GM21447 (cell line): ENCODE measurements at regions not wholly inside any gene's neighbourhood (a gene's known extent, or its start where the extent isn't known, plus 50 kb on each side); places are given as distances from the start of the nearest gene placed in this dataset.

ENCODE experiments used
- ATAC-seq: cut with Tn5 transposase; IDR thresholded peaks from one replicate; pipeline ENCODE4 v1.9.1; 2021; ENCODE audit not compliant: unreplicated experiment

GRCh38 chr22:46077669-46078099 lies 72.6 kb upstream of the PPARA start:
- ATAC-seq: no peak

GRCh38 chr22:46078241-46079092 lies 71.9 kb upstream of the PPARA start:
- ATAC-seq: no peak

GRCh38 chr22:46079093-46079860 lies 71.0 kb upstream of the PPARA start:
- ATAC-seq: no peak

- no peak for ATAC-seq
These were observed 70.2 kb upstream of the PPARA start for GRCh38 chr22:46079861-46080821.

DNA sequence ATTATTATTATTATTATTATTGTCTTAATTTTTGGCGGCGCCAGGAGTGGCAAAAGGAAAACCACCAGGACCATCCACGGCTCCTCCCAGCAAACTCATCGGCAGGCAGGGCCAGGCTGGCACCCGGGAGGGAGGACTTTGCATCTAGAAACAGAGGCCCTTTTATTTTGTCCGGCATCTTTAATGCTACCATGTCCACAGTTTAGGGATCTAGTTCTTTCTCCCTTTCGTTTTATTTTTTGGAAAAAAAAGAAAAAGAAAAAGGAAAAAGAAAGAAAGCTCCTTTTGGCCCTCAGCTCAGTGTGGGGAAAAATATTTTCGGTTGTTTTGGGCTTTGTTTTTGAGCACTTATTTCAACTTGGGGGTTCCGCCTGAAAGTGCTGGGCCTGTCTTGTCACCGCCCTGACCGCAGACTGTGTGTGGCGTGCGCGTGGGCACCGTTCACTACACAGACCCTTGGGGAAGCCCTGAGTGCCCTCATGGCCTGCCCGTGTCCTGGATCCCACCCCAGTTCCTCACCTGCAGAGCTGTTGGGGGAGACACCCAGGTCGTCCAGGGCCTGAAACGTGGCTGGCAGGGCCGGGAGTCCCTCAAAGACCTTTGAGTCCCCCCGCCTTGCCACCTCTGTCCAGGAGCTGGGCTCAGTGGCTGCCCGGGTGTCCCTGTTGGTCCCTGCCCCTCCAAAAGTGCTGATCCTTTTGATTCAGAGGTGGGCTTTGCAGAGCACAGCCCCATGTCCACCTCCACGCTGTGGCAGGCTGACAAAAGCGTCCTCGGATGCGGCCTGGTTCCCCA lies 69.1 kb upstream of the PPARA start:
- no peak for ATAC-seq

- ATAC-seq: no peak
These were observed 68.5 kb upstream of the PPARA start for GRCh38 chr22:46081831-46082210.

DNA sequence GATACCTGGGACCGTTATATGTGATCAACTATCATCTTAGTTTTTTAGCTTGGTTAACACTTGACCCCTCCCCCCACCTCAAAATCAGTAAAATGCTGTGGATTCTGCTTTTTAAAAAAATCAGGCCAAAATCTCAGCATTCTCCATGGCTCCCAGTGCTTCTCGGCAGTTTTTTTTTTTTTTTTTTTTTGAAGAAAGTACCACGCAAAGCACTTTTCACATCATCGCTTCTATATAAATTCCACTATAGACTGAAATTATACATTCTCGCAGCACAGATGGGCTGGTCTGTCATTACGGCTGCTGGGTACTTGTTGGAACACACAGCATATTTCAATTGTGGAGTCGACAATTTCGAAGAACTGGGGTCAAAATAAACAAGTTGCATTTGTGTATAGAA lies 67.7 kb upstream of the PPARA start:
- ATAC-seq: no peak

DNA sequence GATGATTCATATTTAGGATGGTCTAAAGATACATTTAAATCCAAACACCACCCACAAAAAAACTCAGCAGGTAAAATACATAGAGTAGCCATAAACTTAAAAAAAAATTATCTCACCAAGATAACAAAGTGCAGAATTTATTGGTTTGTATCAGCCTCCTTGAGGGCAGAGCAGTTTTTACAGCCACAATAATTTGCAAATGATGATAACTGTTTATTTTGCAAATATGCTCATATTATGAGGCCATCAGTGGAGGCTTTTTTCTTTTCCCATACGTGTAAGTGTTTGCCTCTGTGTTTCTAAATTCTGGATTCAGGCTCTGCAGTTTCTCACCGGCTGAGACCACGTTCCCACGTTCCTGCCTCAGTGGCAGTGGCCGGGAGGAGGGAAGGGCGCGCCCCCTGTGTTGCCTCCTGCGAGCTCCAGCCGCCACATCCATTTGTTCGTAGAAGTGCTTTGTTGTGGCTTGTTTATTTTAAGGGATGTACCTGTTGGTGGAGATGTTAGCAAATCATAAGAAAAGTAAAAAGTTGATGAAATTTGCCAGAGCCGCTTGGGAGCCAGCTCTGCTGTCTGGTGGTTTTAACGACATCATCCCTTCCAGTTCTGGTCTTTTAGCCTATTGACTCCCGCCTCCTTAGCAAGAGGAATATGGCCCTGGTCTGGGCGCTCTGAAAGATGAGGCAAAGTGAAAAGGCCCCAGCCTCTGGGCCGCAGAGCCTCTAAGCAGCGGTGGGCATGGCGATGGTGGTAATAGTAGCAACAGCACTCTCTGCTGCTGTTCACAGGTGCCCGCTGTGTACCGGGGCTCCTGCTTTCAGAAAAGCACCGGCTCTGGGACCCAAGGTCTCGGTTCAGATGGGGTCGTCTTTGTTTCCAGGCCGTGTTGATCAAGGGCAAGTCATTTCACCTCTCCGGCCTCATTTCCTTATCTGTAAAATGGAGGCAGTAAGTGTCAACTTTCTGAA lies 66.7 kb upstream of the PPARA start:
- no peak for ATAC-seq

DNA sequence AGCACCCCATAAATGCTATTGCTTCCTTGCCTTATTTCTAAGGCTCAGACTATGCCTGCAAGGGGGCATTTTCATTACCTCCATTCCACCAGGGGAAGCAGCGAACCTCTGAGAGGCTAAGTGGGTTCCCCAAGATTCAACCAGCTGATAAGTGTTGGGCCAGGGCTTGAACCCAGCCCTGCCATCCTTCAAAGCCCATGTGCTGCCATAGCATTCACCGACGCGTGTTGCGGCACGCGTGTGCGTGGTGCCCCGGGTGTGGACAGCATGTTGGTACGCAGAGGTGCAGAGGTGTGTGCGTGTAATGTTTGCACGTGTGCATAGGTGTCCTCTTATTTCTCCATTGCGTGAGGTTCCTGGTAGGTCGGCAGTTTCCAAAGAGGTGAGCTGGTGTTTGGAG lies 66.0 kb upstream of the PPARA start:
- no peak for ATAC-seq

GRCh38 chr22:46084943-46085827 lies 65.1 kb upstream of the PPARA start:
- ATAC-seq: no peak

DNA sequence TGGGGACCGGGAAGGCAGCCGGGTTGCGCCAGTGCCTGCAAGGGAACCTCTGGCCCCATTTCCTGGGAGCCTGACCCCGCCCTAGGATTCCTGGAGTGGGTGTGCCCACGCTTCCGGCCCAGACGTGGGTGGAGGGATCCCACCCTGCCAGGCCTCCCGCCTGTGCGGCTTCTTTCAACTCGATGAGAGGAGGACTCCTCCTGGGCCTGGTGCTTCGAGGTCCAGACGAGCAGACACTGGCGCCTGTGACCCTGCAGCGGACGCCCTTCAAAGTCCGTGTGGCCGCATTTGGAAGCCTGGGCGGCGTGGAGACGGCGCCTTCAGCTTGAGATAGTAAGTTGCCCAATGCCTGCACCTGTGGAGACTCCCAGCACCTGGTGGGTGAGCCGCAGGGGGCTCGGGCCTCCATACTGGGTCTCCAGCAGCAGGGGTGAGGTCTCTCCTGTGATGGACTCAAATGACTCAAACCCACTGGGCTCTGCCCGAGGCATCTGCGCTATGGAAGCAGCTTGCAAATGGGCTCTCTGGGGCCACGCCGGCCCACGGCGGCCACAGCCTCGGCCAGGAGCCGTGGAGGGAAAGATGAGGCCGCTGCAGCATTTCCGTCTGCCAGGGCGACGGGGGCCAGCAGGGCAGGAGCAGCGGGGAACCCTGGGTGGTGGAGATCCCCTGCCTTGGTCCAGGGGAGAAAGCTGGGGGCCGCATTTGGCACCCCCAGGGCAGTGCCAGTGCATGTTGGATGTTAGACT lies 64.3 kb upstream of the PPARA start:
- no peak for ATAC-seq

DNA sequence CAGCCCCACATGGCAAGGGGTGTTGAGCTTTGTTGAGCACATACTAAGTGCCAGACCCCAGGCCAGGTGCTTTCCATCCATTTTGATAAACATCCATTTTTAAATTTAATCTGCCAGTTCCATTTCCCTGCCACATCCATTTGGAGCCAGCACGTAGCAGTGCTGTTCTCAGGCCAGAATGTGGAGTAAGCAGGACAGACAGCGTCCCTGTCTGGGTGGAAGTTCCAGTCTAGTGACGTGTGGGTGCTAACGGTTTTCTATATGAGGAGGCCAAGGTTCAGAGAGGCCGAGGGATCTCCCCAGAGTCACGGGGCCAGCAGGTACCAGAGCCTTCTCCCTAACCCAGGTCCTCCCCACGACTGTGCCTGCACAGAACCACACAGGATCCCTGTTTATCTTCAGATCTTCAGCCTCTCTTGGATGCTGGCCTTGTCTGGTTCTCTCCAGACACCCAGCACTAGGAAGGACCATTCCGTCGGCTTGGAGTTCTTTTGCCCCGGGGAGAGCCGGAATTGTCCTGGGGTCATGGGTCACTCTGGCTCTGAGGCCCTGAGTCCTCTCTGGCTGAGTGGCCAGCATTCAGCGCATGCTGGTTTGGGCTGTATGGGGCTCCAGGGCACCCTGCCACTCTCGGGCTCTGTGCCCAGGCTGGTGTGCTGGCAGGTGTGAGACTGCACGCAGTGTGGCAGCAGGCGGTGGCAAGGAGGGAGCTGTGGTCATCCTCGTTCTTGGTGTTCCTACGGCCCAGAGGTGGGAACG lies 63.6 kb upstream of the PPARA start:
- ATAC-seq: no peak

DNA sequence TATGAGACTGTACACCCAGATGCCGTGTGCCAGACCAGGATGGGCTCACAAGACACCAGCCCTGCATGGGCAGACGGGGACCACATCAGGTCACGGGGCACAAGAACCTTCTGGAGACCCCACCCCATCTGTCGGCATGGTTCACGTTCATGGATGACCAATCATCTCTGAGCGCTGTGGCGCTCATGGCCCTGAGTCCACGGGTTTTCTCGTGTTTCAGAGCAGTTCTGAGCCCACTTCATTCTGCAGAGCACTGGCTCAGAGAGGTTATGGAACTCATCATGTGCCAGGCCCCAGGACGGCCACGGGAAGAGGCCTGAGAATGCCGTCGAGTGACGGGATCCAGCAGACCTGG lies 63.0 kb upstream of the PPARA start:
- no peak for ATAC-seq

DNA sequence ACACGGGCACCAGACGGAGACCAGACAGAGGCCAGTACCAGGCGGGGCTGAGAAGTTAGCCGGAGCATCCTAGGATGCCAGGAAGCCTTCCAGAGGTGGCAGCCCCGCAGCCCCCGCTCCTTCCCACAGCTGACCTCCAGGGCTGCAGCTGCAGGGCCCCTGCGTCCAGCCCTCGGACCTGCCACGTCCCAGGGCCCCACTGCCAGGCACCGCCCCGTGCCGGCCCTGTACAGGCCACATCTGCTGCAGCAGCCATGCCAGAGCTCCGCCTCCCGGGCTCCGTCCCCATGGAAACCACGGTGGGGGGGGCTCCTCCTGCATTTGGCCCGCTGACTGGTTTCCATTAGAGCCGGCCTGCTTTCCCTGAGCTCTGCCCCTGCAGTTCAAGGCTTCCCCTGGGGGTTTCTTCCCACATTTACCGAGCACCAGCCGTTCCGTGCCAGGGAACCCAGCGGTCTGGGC lies 62.5 kb upstream of the PPARA start:
- ATAC-seq: no peak

GRCh38 chr22:46088541-46089311 lies 61.6 kb upstream of the PPARA start:
- ATAC-seq: no peak

DNA sequence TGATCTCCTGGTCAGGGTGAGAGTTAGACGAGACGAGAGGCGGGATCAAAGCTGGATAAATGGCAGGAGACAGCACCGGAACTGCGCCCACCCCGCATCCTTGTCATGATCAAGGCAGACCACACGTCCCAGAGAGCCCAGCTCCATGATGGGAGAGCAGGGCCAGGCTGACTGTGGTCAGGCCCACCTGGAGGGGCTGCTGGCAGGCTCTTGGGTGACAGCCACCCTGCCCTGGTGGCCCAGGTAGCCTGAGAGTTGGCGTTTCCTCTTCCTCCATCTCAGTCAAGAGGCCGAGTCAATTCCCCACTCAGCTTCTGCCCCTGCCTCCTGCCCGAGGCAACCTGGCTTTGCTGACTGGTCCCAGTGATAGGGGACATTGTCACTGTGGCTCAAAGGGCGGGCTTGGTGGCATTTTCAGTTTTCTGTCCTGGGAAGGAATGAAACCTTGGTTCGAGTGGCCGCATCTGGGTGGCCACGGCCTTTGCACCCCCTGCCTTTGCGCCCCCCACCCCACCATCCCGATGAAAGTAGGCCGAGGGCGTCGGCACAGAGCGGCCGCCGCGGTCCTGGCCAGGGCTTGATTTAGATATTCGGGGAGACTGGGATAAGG lies 60.8 kb upstream of the PPARA start:
- no peak for ATAC-seq
